Progenitor cell of endocrine pancreas (in vitro differentiated cells): ENCODE measurements at regions not wholly inside any gene's neighbourhood (a gene's known extent, or its start where the extent isn't known, plus 50 kb on each side); places are given as distances from the start of the nearest gene placed in this dataset.

Source experiments
- DNase-seq: peaks from one replicate; pipeline ENCODE4 v3.0.0; 2021; ENCODE audit warnings: low spot score; ENCODE audit not compliant: unreplicated experiment
- H3K27ac Mint-ChIP-seq: 2 replicates; pipeline ENCODE4 v1.8.0; 2021; ENCODE audit warnings: mild to moderate bottlenecking, moderate library complexity, mixed read lengths
- H3K27me3 Mint-ChIP-seq: 2 replicates; pipeline ENCODE4 v1.8.0; 2021; ENCODE audit warnings: mixed read lengths
- H3K36me3 Mint-ChIP-seq: 2 replicates; pipeline ENCODE4 v1.8.0; 2022; ENCODE audit warnings: mixed read lengths; ENCODE audit not compliant: insufficient read depth
- H3K4me1 Mint-ChIP-seq: 2 replicates; pipeline ENCODE4 v1.8.0; 2021; ENCODE audit warnings: low read depth, mixed read lengths
- H3K4me3 Mint-ChIP-seq: 2 replicates; pipeline ENCODE4 v1.8.0; 2021; ENCODE audit warnings: low read depth, mild to moderate bottlenecking, moderate library complexity, mixed read lengths
- H3K9me3 Mint-ChIP-seq: 2 replicates; pipeline ENCODE4 v1.8.0; 2021; ENCODE audit warnings: low read depth, mixed read lengths
- TF ChIP-seq, protein P1 (sequence below): fragments of 200-600 bp; sonication (generic); IDR thresholded peaks from one replicate; pipeline ENCODE4 v1.5.0; 2021; ENCODE audit warnings: antibody characterized with exemption, mild to moderate bottlenecking; ENCODE audit not compliant: unreplicated experiment

- H3K27me3 Mint-ChIP-seq: peaks cover 17% of the 10 kb centered on the region
- H3K27ac Mint-ChIP-seq: peak overlapping the region; percentile 35
- no peak for DNase-seq
- no peak overlapping the region for H3K4me3 Mint-ChIP-seq
- peaks cover 15% of the 10 kb centered on the region for H3K9me3 Mint-ChIP-seq
- H3K4me1 Mint-ChIP-seq: peaks cover 27% of the 10 kb centered on the region
- TF ChIP-seq, protein P1, sequence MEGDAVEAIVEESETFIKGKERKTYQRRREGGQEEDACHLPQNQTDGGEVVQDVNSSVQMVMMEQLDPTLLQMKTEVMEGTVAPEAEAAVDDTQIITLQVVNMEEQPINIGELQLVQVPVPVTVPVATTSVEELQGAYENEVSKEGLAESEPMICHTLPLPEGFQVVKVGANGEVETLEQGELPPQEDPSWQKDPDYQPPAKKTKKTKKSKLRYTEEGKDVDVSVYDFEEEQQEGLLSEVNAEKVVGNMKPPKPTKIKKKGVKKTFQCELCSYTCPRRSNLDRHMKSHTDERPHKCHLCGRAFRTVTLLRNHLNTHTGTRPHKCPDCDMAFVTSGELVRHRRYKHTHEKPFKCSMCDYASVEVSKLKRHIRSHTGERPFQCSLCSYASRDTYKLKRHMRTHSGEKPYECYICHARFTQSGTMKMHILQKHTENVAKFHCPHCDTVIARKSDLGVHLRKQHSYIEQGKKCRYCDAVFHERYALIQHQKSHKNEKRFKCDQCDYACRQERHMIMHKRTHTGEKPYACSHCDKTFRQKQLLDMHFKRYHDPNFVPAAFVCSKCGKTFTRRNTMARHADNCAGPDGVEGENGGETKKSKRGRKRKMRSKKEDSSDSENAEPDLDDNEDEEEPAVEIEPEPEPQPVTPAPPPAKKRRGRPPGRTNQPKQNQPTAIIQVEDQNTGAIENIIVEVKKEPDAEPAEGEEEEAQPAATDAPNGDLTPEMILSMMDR: no peak
- H3K36me3 Mint-ChIP-seq: peaks cover 2% of the 10 kb centered on the region
These were observed 69.2 kb upstream of the GJA8 start for GRCh38 chr1:147833231-147833860.

DNA sequence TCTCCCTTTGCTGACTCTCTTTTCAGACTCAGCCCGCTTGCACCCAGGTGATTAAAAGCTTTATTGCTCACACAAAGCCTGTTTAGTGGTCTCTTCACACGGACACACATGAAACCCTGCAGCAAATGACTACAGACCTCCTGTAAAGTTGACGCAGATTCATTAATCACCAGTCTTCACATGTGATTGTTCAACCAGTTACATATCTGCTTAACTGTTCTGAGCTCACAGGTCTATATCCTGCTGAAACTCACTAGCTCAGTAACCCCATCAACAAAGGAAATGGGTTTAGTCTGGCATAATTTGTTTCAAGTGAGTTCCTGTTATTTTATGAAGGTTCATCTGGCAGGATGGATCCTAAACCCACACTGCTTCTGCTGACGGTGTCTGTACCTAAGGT lies 68.4 kb upstream of the GJA8 start:
- peaks cover 27% of the 10 kb centered on the region for H3K4me1 Mint-ChIP-seq
- H3K4me3 Mint-ChIP-seq: no peak overlapping the region
- peaks cover 2% of the 10 kb centered on the region for H3K36me3 Mint-ChIP-seq
- H3K27me3 Mint-ChIP-seq: peaks cover 20% of the 10 kb centered on the region
- H3K9me3 Mint-ChIP-seq: peaks cover 10% of the 10 kb centered on the region
- no peak for DNase-seq
- TF ChIP-seq, protein P1: no peak
- peak overlapping the region; percentile 35 for H3K27ac Mint-ChIP-seq

GRCh38 chr1:147834810-147835209 lies 67.8 kb upstream of the GJA8 start:
- DNase-seq: no peak
- H3K4me1 Mint-ChIP-seq: peaks cover 27% of the 10 kb centered on the region
- H3K4me3 Mint-ChIP-seq: no peak overlapping the region
- H3K27ac Mint-ChIP-seq: peak overlapping the region; percentile 12
- peaks cover 20% of the 10 kb centered on the region for H3K27me3 Mint-ChIP-seq
- peaks cover 4% of the 10 kb centered on the region for H3K9me3 Mint-ChIP-seq
- TF ChIP-seq, protein P1: no peak
- H3K36me3 Mint-ChIP-seq: peaks cover 2% of the 10 kb centered on the region

GRCh38 chr1:147837129-147837963 lies 65.2 kb upstream of the GJA8 start:
- TF ChIP-seq, protein P1: no peak
- Mint-ChIP-seq H3K36me3 (peaks cover 2% of the 10 kb centered on the region), H3K27me3 (peaks cover 20% of the 10 kb centered on the region), H3K4me3 (no peak overlapping the region), H3K9me3 (peaks cover 4% of the 10 kb centered on the region), H3K4me1 (peaks cover 27% of the 10 kb centered on the region), H3K27ac (no peak overlapping the region)
- DNase-seq: no peak

GRCh38 chr1:147837964-147838292 lies 64.7 kb upstream of the GJA8 start:
- Mint-ChIP-seq H3K36me3 (no peaks in the 10 kb centered on the region), H3K27ac (no peak overlapping the region), H3K4me1 (peaks cover 22% of the 10 kb centered on the region), H3K4me3 (no peak overlapping the region), H3K27me3 (peaks cover 20% of the 10 kb centered on the region), H3K9me3 (no peaks in the 10 kb centered on the region)
- TF ChIP-seq, protein P1: no peak
- no peak for DNase-seq
